Upper lobe of left lung (tissue), 6 donors: ENCODE measurements at regions not wholly inside any gene's neighbourhood (a gene's known extent, or its start where the extent isn't known, plus 50 kb on each side); places are given as distances from the start of the nearest gene placed in this dataset.
"Not testable (repeated sequence)": the region's sequence is repeated elsewhere in the genome, so short reads cannot be mapped to it uniquely, and the experiment has no call there.

Experiments
- ATAC-seq, 2 donors: fragments of 200-7000 bp; cut with Tn5 transposase; one replicate each; pipeline ENCODE4 v1.9.1; 2022; ENCODE audit warnings: mild to moderate bottlenecking in 2 of 2, moderate library complexity in 2 of 2; ENCODE audit not compliant: low FRiP score in 2 of 2
- DNase-seq, 2 donors: peaks; one replicate each; pipeline ENCODE4 v3.0.0-alpha.2; 2019 to 2020
- H3K27ac ChIP-seq, 4 donors: fragments of 200-600 bp; sonication (generic); one replicate each; pipeline ENCODE4 v1.5.1; 2016 to 2019
- H3K27me3 ChIP-seq, 4 donors: fragments of 200-600 bp; sonication (generic); one replicate each; pipeline ENCODE4 v1.5.1; 2017 to 2019
- H3K36me3 ChIP-seq, 4 donors: fragments of 200-600 bp; sonication (generic); one replicate each; pipeline ENCODE4 v1.5.1; 2016 to 2019
- H3K4me1 ChIP-seq, 4 donors: fragments of 200-600 bp; sonication (generic); one replicate each; pipeline ENCODE4 v1.5.1; 2018 to 2019
- H3K4me3 ChIP-seq, 4 donors: fragments of 200-600 bp; sonication (generic); one replicate each; pipeline ENCODE4 v1.5.1; 2017 to 2019; ENCODE audit warnings: mild to moderate bottlenecking in 2 of 4, moderate library complexity in 1 of 4
- H3K9me3 ChIP-seq, 4 donors: fragments of 200-600 bp; sonication (generic); one replicate each; pipeline ENCODE4 v1.5.1; 2018 to 2019
- EP300 ChIP-seq, 4 donors: sonication (generic); formaldehyde crosslinking; IDR thresholded peaks; one replicate each; pipeline ENCODE4 v1.5.1; 2017; ENCODE audit warnings: antibody characterized with exemption in 4 of 4, control low read depth in 2 of 4
- POLR2A ChIP-seq, 4 donors: fragments of 450-650 bp; IDR thresholded peaks; one replicate each; pipeline ENCODE4 v1.5.1; 2016 to 2017; ENCODE audit warnings: antibody characterized with exemption in 4 of 4, mild to moderate bottlenecking in 2 of 4
- POLR2AphosphoS5 ChIP-seq, 2 donors: sonication (generic); formaldehyde crosslinking; IDR thresholded peaks; one replicate each; pipeline ENCODE4 v1.5.1; 2017; ENCODE audit warnings: antibody characterized with exemption in 2 of 2
- WGBS, 2 donors: methylation state at CpG; one replicate each; pipeline ENCODE4 v1.1.5; 2017 to 2018; 5-methylcytosine and 5-hydroxymethylcytosine counted together
- TF ChIP-seq, protein P1 (sequence below), 6 experiments: fragments of 450-650 bp in 4 of 6; fragments of 200-600 bp in 2 of 6; sonication (generic) in 2 of 6; IDR thresholded peaks; one replicate each; pipeline ENCODE4 v1.5.1; 2016 to 2019; ENCODE audit warnings: antibody characterized with exemption in 6 of 6
- donor health status: DM: no; HTN: no; CAD: no; lungs with moderate emphysema.
- donor health status: DM: no; HTN: yes; CAD: no; lungs with severe emphysema.

- no peak overlapping the region for H3K4me3 ChIP-seq
- DNase-seq = no peak
- no peaks in the 10 kb centered on the region for H3K9me3 ChIP-seq
- WGBS, 2 donors = 87 to 91% methylated on average over 6 of the region's 6 CpGs
- H3K36me3 ChIP-seq = no peaks in the 10 kb centered on the region
- no peak for TF ChIP-seq POLR2AphosphoS5 (IDR thresholded peaks at IDR 0.05)
- no peak for TF ChIP-seq POLR2A (IDR thresholded peaks at IDR 0.05)
- TF ChIP-seq, protein P1, sequence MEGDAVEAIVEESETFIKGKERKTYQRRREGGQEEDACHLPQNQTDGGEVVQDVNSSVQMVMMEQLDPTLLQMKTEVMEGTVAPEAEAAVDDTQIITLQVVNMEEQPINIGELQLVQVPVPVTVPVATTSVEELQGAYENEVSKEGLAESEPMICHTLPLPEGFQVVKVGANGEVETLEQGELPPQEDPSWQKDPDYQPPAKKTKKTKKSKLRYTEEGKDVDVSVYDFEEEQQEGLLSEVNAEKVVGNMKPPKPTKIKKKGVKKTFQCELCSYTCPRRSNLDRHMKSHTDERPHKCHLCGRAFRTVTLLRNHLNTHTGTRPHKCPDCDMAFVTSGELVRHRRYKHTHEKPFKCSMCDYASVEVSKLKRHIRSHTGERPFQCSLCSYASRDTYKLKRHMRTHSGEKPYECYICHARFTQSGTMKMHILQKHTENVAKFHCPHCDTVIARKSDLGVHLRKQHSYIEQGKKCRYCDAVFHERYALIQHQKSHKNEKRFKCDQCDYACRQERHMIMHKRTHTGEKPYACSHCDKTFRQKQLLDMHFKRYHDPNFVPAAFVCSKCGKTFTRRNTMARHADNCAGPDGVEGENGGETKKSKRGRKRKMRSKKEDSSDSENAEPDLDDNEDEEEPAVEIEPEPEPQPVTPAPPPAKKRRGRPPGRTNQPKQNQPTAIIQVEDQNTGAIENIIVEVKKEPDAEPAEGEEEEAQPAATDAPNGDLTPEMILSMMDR (IDR thresholded peaks at IDR 0.05) = no peak
- TF ChIP-seq EP300 (IDR thresholded peaks at IDR 0.05) = no peak
- H3K4me1 ChIP-seq = no peaks in the 10 kb centered on the region
- no peak overlapping the region for H3K27ac ChIP-seq
- ATAC-seq = no peak
- H3K27me3 ChIP-seq = no peaks in the 10 kb centered on the region
These were observed 702.4 kb upstream of the EPHA5 start for GRCh38 chr4:66372706-66373105.

DNA sequence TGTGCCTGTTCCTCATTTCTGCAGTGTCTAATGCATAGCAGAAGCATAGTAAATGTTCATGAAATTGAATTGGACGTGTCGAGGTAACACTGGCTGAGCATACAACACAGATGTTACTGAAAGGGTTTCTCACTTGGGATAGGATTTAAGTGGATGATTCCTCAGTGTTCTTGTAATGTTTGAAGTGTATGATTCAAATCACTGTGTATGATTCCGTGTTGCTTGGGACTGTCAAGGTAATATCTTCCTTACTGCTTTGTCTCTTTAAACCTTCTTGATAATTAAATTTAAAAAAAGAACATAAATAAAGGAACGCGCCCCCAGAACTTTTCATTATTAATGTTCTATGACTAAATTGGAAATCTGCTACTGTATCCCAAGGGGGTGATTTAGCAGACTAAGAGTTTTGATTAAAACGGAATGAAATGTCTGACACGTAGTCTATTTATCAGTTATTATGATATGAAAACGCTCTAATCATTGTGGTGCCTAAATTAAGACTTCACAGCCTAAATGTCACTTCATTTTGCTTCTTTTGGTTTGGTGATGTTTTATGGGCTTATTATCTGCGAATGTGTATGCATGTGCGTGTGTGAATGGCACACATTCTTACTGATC, 696.9 kb upstream of the EPHA5 start:
- ATAC-seq = no peak
- Histone ChIP-seq H3K27ac (no peak overlapping the region), H3K9me3 (no peaks in the 10 kb centered on the region), H3K36me3 (no peaks in the 10 kb centered on the region), H3K4me3 (no peak overlapping the region), H3K27me3 (no peaks in the 10 kb centered on the region), H3K4me1 (no peaks in the 10 kb centered on the region)
- DNase-seq = no peak
- 89 to 92% methylated on average over 10 of the region's 10 CpGs for WGBS, 2 donors
- TF ChIP-seq, protein P1 (IDR thresholded peaks at IDR 0.05) = no peak
- no peak for TF ChIP-seq POLR2A (IDR thresholded peaks at IDR 0.05)

DNA sequence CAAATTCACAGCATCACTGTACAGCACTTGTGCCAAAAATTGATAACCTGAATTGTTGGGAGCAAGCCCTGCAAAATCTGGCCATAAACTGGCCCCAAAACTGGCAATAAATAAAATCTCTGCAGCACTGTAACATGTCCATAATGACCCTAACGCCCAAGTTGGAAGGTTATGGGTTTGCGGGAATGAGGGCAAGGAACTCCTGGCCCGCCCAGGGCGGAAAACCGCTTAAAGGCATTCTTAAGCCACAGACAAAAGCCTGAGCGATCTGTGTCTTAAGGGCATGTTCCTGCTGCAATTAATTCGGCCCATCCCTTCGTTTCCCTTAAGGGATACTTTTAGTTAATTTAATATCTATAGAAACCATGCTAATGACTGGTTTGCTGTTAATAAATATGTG, 690.1 kb upstream of the EPHA5 start:
- not testable (repeated sequence) for ATAC-seq, H3K4me3 ChIP-seq, H3K9me3 ChIP-seq, H3K27me3 ChIP-seq, H3K4me1 ChIP-seq, H3K36me3 ChIP-seq, DNase-seq, H3K27ac ChIP-seq
- WGBS, 2 donors = 89 to 95% methylated on average over 7 to 8 of the region's 8 CpGs

- Histone ChIP-seq H3K27ac (no peak overlapping the region), H3K27me3 (no peaks in the 10 kb centered on the region), H3K9me3 (no peaks in the 10 kb centered on the region), H3K36me3 (no peaks in the 10 kb centered on the region), H3K4me1 (no peaks in the 10 kb centered on the region), H3K4me3 (no peak overlapping the region)
- DNase-seq = no peak
- 58 to 76% methylated on average over 2 of the region's 2 CpGs for WGBS, 2 donors
- TF ChIP-seq POLR2A (IDR thresholded peaks at IDR 0.05) (no peak), POLR2AphosphoS5 (IDR thresholded peaks at IDR 0.05) (no peak), EP300 (IDR thresholded peaks at IDR 0.05) (no peak)
- TF ChIP-seq, protein P1 (IDR thresholded peaks at IDR 0.05) = no peak
- no peak for ATAC-seq
These were observed 687.0 kb upstream of the EPHA5 start for GRCh38 chr4:66357316-66357715.

- Histone ChIP-seq H3K4me3 (no peak overlapping the region), H3K4me1 (no peaks in the 10 kb centered on the region), H3K27ac (no peak overlapping the region), H3K9me3 (no peaks in the 10 kb centered on the region), H3K36me3 (no peaks in the 10 kb centered on the region), H3K27me3 (no peaks in the 10 kb centered on the region)
- ATAC-seq (no peak), DNase-seq (no peak)
- WGBS, 2 donors = 79 to 80% methylated on average over 2 of the region's 2 CpGs
- TF ChIP-seq POLR2AphosphoS5 (IDR thresholded peaks at IDR 0.05) (no peak), EP300 (IDR thresholded peaks at IDR 0.05) (no peak), POLR2A (IDR thresholded peaks at IDR 0.05) (no peak)
- TF ChIP-seq, protein P1 (IDR thresholded peaks at IDR 0.05) = no peak
These were observed 685.0 kb upstream of the EPHA5 start for GRCh38 chr4:66355328-66355727.
